Loucy (cell line): ENCODE measurements at regions not wholly inside any gene's neighbourhood (a gene's known extent, or its start where the extent isn't known, plus 50 kb on each side); places are given as distances from the start of the nearest gene placed in this dataset.

Experiments used
- EZH2phosphoT487 ChIP-seq: fragments of 200-600 bp; IDR thresholded peaks from 2 replicates; pipeline ENCODE4 v1.6.1; 2018; ENCODE audit warnings: antibody characterized with exemption, mild to moderate bottlenecking, moderate library complexity, borderline replicate concordance
- TF ChIP-seq, protein P1 (sequence below): fragments of 200-600 bp; sonication (generic); conservative IDR thresholded peaks from 2 replicates; pipeline ENCODE4 v1.5.1; 2014; ENCODE audit warnings: mild to moderate bottlenecking, antibody characterized with exemption, low read length

- TF ChIP-seq, protein P1, sequence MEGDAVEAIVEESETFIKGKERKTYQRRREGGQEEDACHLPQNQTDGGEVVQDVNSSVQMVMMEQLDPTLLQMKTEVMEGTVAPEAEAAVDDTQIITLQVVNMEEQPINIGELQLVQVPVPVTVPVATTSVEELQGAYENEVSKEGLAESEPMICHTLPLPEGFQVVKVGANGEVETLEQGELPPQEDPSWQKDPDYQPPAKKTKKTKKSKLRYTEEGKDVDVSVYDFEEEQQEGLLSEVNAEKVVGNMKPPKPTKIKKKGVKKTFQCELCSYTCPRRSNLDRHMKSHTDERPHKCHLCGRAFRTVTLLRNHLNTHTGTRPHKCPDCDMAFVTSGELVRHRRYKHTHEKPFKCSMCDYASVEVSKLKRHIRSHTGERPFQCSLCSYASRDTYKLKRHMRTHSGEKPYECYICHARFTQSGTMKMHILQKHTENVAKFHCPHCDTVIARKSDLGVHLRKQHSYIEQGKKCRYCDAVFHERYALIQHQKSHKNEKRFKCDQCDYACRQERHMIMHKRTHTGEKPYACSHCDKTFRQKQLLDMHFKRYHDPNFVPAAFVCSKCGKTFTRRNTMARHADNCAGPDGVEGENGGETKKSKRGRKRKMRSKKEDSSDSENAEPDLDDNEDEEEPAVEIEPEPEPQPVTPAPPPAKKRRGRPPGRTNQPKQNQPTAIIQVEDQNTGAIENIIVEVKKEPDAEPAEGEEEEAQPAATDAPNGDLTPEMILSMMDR = no peak
- TF ChIP-seq EZH2phosphoT487 = no peak
Observed at GRCh38 chr10:131758062-131758938, 142.5 kb upstream of the PPP2R2D start.
